ENCODE measurements at regions not wholly inside any gene's neighbourhood (a gene's known extent, or its start where the extent isn't known, plus 50 kb on each side); places are given as distances from the start of the nearest gene placed in this dataset.

DNA sequence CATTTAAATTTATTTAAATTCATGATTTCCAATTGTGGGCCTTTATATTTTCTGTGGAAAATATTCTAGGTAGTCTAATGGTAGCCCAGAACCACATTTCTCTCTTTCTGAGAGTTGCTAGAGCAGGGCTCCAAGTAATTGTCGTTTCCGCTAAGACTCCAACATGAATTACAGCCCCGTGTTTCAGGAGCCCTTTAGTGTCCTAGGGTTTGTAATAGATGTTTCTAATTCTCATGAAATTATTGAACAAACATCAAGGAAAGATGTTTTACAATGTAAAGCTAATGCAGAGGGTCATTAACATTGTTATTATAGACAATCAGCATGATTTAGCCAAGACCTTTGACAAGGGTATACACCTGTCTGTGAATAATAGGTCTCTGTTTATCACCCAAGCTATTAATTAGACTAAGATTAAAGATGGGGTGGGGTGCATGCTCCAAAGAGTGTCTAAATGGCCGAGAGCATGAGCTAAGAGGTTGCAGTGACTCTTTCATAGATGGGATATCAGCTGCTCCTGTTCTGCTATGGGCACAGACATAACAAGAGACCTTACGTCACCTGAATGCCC, 81.8 kb upstream of the NTM start:
- TF ChIP-seq, protein P1, sequence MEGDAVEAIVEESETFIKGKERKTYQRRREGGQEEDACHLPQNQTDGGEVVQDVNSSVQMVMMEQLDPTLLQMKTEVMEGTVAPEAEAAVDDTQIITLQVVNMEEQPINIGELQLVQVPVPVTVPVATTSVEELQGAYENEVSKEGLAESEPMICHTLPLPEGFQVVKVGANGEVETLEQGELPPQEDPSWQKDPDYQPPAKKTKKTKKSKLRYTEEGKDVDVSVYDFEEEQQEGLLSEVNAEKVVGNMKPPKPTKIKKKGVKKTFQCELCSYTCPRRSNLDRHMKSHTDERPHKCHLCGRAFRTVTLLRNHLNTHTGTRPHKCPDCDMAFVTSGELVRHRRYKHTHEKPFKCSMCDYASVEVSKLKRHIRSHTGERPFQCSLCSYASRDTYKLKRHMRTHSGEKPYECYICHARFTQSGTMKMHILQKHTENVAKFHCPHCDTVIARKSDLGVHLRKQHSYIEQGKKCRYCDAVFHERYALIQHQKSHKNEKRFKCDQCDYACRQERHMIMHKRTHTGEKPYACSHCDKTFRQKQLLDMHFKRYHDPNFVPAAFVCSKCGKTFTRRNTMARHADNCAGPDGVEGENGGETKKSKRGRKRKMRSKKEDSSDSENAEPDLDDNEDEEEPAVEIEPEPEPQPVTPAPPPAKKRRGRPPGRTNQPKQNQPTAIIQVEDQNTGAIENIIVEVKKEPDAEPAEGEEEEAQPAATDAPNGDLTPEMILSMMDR (IDR thresholded peaks at IDR 0.05; ENCODE audit: borderline replicate concordance, extremely low read depth, low read length, poor library complexity, severe bottlenecking), result no peak
- no peak for TF ChIP-seq EZH2 (IDR thresholded peaks at IDR 0.05; ENCODE audit: borderline replicate concordance, low read depth, low read length, severe bottlenecking)
